GM08714 (cell line): ENCODE measurements at regions not wholly inside any gene's neighbourhood (a gene's known extent, or its start where the extent isn't known, plus 50 kb on each side); places are given as distances from the start of the nearest gene placed in this dataset.

Experiments
- H3K4me3 ChIP-seq: fragments of 200-500 bp; sonication (Bioruptor generic); 2 replicates; pipeline ENCODE4 v1.5.1; 2014; ENCODE audit warnings: mild to moderate bottlenecking, low read length, inconsistent platforms
- ZNF274 ChIP-seq: IDR thresholded peaks from 2 replicates; pipeline ENCODE4 v1.6.1; 2012; ENCODE audit warnings: mild to moderate bottlenecking, low read depth, low read length

DNA sequence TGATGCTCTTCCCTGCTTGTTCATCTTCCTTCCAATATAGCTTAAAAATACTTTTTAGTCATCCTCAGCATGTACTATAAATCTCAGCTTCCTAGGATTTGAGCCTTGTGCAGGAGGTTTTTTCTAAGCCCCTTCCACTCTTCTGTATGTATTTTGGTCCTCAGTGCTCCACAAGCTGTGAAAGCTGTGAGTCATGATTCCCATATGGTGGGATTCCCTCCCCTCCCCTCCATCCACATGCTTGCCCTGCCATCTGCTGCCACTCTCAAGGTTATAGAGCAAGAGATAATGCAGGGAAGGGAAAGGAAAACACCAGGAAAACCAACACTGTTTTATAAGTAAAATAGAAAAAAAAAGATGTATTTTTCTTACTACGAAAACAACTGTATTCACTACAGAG, 58.5 kb upstream of the AP1S2 start:
- no peak overlapping the region for H3K4me3 ChIP-seq
- no peak for TF ChIP-seq ZNF274

DNA sequence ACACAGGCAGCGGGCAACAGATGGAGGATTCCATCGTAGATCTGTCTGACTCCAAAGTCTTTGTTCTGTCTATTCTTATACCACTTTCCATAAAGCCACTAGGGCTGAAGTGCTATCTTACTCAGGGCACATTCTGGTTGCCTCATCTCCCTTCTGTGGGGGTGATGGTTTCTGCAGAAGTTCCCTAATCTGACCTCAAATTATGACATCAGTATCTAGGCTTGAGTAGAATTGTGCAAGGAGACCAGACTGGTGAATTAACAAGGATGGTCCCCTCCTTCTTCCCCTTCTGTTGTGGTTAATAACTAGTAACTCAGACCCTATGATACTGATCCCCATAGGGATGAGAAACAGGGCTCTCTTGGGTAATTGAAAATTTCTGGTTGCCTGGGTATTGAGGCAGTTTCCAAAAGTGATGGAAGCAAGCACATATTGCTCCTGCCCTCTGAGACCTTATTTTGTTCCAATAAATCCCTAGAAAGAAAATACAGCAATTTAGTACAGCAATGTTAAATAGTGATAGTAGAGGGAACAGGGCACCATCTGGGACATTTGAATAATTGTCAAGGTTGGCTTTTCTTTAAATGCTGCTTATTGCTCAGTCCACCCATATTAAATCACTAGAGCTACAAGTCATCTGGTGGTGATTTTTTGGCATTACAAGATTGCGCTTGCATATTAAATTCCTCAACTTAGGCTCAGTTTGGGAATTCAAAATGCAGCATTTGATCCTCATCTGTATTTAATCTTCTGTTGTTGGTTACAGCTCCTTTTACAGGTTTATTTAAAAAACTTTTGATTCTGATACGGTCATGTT, 57.3 kb upstream of the AP1S2 start:
- TF ChIP-seq ZNF274, result no peak
- no peak overlapping the region for H3K4me3 ChIP-seq

DNA sequence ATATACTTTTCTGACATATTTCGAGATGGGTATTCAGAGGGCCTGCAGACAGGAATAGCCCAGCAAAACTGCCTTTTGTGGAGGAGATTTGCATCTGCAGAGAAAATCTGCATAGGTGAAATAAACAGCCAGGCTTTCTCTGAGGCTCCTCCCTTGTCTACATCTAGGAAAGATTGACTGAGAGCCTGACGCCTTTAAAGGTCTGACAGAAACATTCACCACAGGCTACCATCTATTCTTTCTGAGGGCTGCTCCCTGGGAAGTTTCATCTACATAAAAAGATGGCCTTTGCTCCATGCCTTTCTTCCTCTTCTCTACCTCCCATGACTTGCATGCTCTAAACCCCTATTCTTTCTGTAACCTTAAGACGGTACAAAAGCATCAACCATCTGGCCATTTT, 55.0 kb upstream of the AP1S2 start:
- no peak overlapping the region for H3K4me3 ChIP-seq
- TF ChIP-seq ZNF274, result no peak

DNA sequence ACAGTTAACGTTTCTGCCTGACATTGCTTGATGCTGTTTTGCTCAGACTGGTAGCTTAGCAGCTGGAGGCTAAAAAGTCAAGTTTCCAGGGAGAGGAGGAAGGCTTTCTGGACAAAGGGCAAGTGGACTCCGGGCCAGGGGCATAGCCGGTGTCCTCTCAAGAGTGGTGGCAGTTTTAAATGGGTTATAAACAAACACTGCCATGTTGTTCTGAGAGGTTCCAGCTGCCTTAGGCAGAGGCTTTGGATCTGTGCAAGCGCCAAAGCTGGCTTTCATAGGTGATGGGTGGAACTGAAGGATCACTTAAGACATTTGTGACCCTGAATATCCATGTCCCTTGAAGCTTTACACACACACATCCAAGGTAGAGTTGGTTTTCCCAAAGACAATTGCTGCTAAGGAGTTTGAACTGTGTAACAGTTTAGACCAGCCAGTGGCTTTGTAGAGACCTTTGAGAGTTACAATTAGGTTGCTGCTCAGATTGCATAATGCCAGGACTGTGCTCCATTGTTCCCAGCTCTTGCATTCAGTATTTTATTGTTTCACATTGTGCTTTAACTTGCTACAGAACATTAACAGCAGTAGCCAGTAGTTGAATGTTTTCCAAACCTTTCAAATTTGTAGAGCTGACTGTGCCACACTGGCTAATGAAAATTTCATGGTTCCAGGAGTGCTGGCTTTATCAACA, 54.1 kb upstream of the AP1S2 start:
- TF ChIP-seq ZNF274, result no peak
- no peak overlapping the region for H3K4me3 ChIP-seq

DNA sequence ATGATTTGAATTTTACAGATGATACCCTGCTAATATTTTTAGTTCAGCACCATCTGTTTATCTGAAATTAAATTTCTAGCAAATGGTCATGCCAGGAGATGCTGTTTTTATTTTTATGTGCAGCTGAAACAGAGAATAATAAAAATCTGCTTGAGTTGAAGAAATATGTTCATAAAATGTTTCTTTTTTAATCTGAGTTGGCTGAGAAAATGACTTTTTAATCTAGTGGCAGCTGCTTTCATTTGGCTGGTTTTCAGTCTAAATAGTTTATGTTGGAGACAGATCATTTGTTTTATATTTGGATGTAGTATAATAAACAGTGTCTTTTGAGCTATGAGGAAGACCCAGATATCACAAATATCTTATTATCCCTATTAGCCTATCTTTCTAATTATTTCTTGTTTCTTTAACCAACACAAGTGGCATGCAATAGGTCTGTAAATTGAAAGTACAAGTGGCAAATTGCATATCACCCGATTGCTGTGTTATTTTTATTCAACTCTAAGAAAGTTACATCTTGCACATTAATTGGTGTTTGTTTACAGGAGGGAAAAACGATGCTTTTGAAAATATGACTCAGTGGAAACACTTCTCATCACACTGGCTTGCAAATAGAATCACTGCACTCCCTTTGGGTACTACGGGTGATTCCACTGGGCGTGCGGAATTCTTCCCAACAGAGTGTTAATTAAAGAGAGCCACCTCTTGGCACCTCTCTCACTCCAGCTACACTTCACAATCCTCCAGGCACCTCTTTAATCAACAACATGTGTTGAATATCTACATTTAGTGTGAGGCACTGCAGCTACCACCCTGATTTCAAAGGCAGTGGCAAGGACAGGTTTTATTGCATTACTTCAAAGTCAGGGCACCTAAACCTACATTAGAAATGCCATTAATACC, 51.7 kb upstream of the AP1S2 start:
- TF ChIP-seq ZNF274, result no peak
- no peak overlapping the region for H3K4me3 ChIP-seq
